WTC11 (cell line): ENCODE measurements at regions not wholly inside any gene's neighbourhood (a gene's known extent, or its start where the extent isn't known, plus 50 kb on each side); places are given as distances from the start of the nearest gene placed in this dataset.
"Not testable (repeated sequence)": the region's sequence is repeated elsewhere in the genome, so short reads cannot be mapped to it uniquely, and the experiment has no call there.

Experiments used
- CREB1 ChIP-seq: sonication (generic); formaldehyde crosslinking; IDR thresholded peaks from 2 replicates; pipeline ENCODE4 v1.8.0; 2023; ENCODE audit warnings: mild to moderate bottlenecking, missing genetic modification reagents
- MLX ChIP-seq: sonication (generic); formaldehyde crosslinking; IDR thresholded peaks from 2 replicates; pipeline ENCODE4 v1.8.1; 2023; ENCODE audit warnings: mild to moderate bottlenecking, missing genetic modification reagents, moderate library complexity
- NR2C2 ChIP-seq: sonication (generic); formaldehyde crosslinking; IDR thresholded peaks from 2 replicates; pipeline ENCODE4 v1.8.0; 2022; ENCODE audit warnings: mild to moderate bottlenecking, missing genetic modification reagents
- SP1 ChIP-seq: sonication (generic); formaldehyde crosslinking; conservative IDR thresholded peaks from 2 replicates; pipeline ENCODE4 v1.8.1; 2022; ENCODE audit warnings: missing genetic modification reagents
- TF ChIP-seq, protein P1 (sequence below): fragments of 200-600 bp; IDR thresholded peaks from 2 replicates; pipeline ENCODE4 v1.8.0; 2022; ENCODE audit warnings: antibody characterized with exemption
- TF ChIP-seq, protein P2 (sequence below): sonication (generic); formaldehyde crosslinking; IDR thresholded peaks from 2 replicates; pipeline ENCODE4 v1.8.1; 2023; ENCODE audit warnings: mild to moderate bottlenecking, missing genetic modification reagents, moderate library complexity

GRCh38 chr9:42326482-42326881, 143.0 kb downstream of the SPATA31A6 start:
- TF ChIP-seq, protein P1, sequence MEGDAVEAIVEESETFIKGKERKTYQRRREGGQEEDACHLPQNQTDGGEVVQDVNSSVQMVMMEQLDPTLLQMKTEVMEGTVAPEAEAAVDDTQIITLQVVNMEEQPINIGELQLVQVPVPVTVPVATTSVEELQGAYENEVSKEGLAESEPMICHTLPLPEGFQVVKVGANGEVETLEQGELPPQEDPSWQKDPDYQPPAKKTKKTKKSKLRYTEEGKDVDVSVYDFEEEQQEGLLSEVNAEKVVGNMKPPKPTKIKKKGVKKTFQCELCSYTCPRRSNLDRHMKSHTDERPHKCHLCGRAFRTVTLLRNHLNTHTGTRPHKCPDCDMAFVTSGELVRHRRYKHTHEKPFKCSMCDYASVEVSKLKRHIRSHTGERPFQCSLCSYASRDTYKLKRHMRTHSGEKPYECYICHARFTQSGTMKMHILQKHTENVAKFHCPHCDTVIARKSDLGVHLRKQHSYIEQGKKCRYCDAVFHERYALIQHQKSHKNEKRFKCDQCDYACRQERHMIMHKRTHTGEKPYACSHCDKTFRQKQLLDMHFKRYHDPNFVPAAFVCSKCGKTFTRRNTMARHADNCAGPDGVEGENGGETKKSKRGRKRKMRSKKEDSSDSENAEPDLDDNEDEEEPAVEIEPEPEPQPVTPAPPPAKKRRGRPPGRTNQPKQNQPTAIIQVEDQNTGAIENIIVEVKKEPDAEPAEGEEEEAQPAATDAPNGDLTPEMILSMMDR: not testable (repeated sequence)
- TF ChIP-seq MLX; SP1 (CRISPR knock-in tag); CREB1 (CRISPR knock-in tag); NR2C2: not testable (repeated sequence)
- TF ChIP-seq, protein P2, sequence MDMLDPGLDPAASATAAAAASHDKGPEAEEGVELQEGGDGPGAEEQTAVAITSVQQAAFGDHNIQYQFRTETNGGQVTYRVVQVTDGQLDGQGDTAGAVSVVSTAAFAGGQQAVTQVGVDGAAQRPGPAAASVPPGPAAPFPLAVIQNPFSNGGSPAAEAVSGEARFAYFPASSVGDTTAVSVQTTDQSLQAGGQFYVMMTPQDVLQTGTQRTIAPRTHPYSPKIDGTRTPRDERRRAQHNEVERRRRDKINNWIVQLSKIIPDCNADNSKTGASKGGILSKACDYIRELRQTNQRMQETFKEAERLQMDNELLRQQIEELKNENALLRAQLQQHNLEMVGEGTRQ: not testable (repeated sequence)
